ENCODE measurements at regions not wholly inside any gene's neighbourhood (a gene's known extent, or its start where the extent isn't known, plus 50 kb on each side); places are given as distances from the start of the nearest gene placed in this dataset.

GRCh38 chr4:106604319-106605051 is 235.9 kb upstream of the GIMD1 start:
- TF ChIP-seq POLR2A (IDR thresholded peaks at IDR 0.05) = no peak
- TF ChIP-seq, protein P1, sequence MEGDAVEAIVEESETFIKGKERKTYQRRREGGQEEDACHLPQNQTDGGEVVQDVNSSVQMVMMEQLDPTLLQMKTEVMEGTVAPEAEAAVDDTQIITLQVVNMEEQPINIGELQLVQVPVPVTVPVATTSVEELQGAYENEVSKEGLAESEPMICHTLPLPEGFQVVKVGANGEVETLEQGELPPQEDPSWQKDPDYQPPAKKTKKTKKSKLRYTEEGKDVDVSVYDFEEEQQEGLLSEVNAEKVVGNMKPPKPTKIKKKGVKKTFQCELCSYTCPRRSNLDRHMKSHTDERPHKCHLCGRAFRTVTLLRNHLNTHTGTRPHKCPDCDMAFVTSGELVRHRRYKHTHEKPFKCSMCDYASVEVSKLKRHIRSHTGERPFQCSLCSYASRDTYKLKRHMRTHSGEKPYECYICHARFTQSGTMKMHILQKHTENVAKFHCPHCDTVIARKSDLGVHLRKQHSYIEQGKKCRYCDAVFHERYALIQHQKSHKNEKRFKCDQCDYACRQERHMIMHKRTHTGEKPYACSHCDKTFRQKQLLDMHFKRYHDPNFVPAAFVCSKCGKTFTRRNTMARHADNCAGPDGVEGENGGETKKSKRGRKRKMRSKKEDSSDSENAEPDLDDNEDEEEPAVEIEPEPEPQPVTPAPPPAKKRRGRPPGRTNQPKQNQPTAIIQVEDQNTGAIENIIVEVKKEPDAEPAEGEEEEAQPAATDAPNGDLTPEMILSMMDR (IDR thresholded peaks at IDR 0.05) = no peak
